Cardiac septum (tissue), 1 donor: ENCODE measurements at regions not wholly inside any gene's neighbourhood (a gene's known extent, or its start where the extent isn't known, plus 50 kb on each side); places are given as distances from the start of the nearest gene placed in this dataset.

ENCODE experiments used
- DNase-seq: peaks from one replicate; pipeline ENCODE4 v3.0.0-alpha.2; 2020; ENCODE audit warnings: low spot score
- intact Hi-C: fragments of 100-400 bp; cut with DNase I; formaldehyde crosslinking; loops from one replicate; pipeline ENCODE4 v1.14.0; 2022
- donor health status: DM: no; HTN: no; CAD: no.

DNA sequence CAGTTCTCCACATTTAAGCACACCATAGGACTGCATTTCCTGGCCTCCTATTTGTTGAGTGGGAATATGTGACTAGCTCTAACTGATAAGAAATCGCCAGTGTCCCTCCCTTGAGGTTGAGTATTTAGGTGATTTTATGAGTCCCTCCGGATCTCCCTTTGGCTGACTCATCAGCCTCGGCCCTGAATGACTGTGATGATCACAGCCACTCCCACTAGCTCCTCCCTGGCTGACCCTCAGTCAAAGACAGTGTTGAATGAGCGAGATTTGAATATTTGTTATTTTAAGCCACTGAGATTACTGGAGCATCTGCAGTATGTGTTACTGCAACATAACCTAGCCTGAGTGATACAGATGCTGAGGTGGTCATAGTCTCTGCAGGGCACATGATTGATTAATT, 515.3 kb downstream of the EPHB1 start:
- intact Hi-C loops = no loop called here
- no peak for DNase-seq

DNA sequence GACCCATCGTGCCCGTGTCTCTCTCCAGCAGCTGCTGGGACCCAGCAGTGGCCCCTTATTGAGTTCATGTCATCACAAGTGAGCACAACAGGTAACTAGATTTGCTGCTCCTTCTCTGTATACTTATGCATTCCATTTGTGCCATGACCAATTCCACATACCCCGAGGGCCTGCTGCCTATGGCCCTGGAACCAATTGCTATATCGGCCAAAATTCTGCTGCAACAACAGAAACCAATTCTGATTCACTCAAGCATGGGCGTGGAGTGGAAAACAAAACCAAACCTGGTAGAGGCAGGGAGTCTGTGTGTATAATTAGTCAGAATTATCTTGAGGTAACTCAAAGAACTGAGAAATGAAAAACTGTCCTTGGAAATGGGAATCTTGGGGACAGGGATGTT, 516.6 kb downstream of the EPHB1 start:
- intact Hi-C loops = no loop called here
- no peak for DNase-seq

DNA sequence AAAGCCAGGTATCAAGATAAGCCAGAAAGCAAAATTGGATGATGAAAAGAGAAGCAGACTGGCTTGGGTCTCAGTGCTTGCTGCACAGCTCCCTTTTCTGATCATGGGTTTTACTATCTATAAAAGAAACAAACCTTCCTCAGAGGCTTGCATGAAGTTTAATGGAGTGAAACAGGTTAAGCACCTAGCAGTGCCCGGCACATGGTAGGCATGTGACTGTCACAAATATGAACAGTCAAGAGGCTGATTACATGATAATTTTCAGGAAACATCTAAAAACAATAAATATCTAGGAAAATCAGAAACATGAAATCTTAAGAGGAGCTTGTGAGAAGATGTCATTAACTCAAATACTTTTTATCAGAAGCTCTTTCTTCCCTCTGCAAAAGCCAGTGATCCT, 519.2 kb downstream of the EPHB1 start:
- no peak for DNase-seq
- intact Hi-C loops = no loop called here

DNA sequence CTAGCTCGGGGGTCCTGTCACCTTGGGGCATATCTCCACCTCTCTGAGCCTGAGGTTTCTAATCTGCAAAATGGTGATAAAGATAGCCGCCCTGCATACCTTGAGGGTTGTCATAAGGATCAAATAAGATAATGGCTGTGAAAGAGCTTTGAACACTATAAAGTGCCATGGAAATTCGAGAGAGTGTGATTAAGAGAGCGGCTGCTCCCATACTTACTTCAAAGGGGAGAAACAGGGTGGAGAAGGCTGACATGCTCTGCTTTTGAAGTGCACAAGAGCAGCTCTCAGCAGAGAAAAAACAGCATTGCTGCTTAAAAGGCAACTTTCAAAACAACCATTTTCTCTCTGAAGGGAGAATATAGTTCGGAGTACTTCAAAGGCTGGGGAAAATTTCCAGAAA, 529.2 kb downstream of the EPHB1 start:
- no peak for DNase-seq
- intact Hi-C loops = no loop called here

DNA sequence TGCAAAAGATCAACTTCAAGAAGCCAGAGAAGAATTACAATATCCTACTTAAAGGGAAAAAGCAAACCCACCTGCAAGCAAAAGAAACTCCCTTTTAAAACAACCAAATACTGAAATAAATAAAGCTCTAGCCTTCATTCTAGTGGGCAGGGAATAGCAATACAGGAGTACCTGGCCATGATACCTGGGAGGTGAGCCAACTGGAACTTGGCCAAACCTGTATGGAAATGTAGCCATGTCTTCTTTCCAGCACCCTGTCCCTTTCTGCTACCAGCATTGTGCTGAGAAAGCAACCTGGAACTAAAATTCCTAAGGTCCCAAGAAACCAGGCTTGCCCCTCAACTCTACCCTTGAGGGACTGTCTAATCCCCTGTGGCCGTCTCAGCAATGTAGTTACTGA, 530.0 kb downstream of the EPHB1 start:
- no peak for DNase-seq
- intact Hi-C loops = no loop called here

DNA sequence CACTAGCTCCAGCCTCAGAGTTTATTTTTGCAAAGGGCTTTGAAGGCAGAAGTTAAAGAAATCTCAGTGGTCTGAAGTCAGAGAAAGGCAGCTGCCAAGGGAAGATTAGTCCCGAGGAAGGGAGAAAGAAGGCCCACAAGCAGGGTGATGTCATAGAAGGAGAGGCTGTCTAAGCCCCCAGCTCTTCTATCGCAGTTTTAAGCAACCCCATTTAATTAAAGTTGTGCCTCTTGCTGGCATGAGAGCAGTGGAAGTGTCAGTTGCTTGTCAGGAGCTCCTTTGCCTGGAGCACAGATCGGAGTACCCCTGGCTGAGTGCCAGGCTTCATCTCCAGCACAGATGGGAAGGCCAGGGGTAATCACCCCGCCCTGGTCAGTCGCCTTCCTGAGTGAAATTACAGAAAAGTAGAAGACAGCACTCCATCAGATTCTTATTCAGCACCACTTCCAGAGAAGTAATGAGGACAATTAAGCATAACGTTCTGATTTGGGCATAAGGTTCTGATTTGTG, 530.7 kb downstream of the EPHB1 start:
- DNase-seq = no peak
- intact Hi-C loops = no loop called here

DNA sequence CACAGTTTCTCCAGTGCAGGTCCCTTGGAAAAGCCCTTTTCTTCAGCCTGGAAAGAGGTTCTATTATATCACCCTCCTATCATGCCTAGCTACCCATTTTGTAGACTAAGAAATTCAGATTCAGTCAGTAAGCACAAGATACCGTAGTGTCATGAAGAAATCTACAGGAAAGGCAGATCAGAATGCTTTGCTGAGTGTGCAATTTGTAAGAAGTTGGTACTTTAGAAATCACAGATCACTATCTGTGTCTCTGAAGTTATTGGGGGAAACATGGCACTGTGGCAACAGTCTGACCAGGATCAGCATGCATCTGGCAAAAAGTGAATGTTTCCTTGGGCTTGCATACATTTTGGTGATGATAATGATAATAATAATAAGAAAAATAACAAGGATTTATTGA, 531.8 kb downstream of the EPHB1 start:
- DNase-seq = no peak
- intact Hi-C loops = no loop called here

DNA sequence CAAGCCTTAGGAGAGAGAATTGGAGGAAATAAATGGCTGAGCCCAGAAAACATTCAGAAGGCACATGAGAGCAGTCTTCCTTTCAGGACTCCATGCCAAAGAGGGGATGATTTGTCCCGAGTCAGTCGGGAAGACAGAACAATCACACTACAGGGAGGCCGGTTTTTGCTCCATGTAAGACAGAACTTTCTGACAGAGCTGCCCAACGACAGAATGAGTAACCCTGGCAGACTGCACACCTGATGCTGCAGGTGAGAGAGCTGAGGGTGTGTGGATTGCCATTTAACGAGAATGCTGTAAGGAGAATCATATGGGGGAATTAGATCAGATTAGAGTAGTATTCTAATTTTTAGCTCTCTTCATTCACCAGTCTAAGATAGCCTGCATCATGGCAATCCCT, 533.0 kb downstream of the EPHB1 start:
- no peak for DNase-seq
- intact Hi-C loops = no loop called here

DNA sequence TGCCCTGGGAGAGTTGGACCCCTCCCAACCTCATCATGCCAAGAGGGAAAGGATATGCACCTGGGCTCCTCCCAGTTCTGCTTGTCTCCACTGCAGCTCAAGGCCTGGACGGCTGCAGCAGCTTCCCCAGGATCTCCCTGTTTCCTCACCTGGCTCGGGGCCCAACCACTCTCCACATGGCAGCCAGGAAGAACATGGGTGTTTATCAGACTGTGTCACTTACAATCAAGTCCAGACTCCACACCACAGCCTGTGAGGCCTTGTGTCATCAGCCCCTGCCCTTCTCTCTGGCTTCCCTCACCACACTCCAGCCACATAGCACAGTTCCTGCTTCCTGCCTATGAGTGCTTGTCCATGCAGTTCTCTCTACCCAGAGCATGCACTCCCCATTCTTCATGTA, 534.4 kb downstream of the EPHB1 start:
- no peak for DNase-seq
- intact Hi-C loops = no loop called here

DNA sequence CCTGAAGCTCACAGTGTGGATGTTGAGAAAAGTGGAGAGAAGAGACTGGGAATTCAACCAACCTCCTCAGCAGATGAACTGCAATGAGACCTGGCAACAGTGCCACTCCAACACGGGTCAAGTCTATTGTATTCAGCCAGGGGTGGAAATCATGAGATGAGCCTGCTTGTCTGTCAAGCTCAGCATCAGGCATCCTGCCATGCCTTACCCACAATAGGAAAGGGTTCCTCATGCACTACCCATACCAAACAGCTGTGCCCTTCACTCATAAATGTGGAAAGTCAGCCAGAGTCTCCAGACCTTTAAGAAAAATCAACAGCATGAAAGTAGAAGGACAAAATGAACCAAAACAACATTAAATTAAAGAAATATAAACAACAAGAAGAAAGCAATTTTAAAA, 542.1 kb downstream of the EPHB1 start:
- intact Hi-C loops = no loop called here
- DNase-seq = no peak

DNA sequence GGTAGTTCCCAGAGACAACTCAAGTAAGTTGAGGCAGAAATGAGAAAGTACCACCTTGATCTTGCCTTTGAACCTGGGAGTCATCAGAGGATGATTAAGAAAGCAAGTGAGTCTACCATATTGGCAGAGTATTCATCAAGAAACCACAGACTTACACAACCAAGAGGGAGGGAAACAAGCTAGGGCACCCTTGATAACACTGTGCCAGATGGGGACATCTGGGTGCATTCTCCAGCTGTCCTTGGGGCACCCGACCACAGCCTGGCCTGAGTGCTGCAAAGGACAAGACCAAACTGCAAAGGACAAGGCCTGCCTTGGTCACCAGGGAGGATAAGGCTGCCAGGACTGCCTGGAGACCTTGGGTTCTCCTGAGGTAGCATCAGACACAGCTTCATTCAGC, 553.6 kb downstream of the EPHB1 start:
- intact Hi-C loops = no loop called here
- DNase-seq = no peak

DNA sequence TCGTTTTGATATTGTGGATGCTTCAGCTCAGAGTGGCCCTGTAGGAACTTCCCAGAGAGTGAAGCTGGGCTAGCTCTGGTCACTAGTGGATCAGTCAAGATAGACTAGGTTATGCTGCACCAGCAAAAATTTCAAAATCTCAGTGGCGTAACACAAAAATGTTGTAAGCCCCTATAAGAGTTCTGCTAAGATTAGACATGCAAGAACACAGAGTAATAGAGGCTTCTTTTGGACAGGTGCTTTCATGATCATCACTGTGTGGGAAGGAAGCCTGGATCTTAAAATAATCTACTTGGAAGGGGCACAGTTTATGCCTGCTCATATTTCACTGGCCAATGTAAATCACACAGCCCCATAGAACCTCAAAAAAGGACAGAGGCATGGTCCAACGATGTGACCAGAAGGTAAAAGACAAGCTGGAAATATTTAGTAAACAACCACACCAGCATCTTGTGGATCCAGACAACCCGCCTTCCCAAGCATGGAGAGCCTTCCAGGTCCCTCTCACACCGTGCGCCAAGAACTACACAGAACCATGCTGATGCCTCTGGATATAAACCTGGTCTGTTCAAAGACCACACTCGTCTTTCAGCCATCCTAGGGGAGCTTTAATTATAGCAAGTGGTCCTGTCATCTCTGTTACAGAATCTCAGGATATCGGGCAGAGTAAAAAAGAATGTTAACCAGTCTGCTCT, 554.3 kb downstream of the EPHB1 start:
- intact Hi-C loops = no loop called here
- DNase-seq = no peak

DNA sequence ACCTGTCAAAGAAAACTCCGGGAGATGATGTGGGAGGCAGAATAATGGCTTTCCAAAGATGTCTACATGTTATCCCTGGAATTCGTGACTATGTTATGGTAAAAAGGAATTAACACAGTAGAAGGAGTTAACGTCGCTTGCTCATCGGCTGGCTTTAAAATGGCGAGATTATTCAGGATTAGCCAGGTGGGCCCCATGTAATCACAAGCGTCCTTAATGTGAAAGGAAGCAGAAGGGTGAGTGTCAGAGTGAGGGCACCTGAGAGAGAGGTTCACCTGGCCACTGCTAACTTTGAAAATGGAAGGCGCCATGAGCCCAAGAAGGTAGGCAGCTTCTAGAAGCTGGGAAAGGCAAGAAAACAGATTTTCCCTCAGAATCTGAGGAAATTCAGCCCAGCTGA, 557.2 kb downstream of the EPHB1 start:
- intact Hi-C loops = no loop called here
- DNase-seq = no peak

DNA sequence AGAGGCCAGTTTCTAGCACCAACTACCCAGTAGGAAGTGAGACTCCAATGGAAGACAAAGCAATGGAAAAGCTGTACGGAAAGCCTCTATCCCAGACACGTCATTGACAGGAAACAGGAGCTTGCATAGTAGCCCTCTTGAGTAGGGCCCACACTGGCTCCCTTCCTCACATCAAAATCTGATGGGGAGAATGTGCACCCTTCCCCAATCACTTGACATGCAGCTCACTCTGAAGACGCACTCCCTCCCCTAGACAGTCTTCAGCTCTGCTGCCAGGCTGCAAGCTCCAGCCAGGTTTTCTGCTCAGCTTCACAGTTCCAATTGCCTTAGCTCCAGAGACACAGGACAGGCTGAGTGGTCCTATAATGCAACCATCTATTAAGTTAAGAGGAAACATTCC, 567.8 kb downstream of the EPHB1 start:
- no peak for DNase-seq
- intact Hi-C loops = no loop called here

DNA sequence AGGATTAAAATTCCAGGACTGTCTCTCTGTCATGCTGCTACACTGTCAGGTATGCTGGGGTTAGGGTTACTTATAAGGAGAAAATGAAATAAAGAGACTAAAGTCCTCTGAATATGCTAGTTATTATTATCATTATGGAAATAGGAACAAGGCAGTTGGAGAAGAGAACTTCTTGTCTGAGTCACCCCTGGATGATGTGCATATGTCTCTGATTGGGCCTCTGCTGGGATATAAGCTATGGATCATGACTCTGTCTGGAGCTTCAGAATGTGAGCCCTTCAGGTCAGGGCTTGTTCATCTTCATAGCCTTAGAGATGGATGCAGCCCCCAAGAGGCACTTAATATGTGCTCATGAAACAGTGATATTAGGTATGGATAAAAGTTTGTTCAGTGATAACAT, 569.6 kb downstream of the EPHB1 start:
- no peak for DNase-seq
- intact Hi-C loops = no loop called here

DNA sequence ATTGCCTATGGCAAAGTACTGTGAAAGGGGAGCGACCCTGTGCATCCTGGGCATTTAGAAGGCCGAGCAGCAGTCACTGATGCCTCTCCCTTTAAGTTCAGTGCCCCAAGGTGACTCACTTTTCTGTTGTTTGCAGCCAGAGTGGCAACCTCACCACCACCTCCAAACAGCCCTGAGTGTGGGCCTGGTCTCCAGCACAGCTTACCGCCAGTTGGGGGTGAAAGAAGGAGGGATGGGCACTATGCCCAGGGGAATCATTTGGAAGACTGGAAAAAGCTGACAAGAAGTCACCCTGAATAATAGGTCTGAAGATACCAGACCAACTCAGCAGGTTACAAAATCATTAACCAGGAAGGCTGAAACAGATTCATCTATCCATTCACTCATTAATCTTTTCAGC, 571.8 kb downstream of the EPHB1 start:
- no peak for DNase-seq
- intact Hi-C loops = no loop called here

DNA sequence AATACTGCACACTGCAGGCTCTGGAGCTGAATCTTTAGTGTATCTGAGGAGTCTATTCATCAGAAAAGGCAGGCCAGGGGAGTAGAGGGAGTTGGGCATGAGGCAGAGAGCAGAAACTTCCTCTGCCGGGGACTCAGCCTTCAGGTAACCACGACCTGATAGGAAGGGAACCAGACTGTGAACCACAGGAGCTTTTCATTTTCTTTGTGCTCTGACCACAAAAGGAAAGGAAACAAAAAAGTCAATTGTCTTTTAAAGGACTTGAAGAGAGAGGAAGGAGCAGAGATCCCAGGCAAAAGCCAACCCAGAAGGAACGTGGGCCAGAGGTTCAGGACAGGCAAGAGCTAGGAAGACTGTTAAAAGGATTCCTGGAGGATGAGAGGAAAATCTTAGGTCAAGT, 573.3 kb downstream of the EPHB1 start:
- DNase-seq = no peak
- intact Hi-C loops = no loop called here

DNA sequence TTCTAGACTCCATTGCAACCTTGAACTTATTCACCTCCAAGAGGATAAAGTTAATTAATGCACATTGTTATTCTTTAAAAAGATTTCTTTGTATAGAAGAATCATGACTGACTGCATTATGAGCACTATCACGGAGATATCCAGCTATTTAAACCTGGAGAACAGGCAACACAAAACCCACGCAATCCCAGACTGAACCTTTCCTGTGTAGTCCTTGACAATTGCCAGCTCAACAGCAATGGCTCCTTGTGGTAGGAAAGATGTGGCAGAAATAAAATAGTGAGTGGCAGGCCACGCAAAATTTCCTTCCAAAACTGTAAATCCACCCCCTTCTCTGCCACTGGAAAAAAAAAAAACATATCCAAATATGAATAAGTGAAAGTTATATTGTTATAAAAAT, 573.7 kb downstream of the EPHB1 start:
- no peak for DNase-seq
- intact Hi-C loops = no loop called here

DNA sequence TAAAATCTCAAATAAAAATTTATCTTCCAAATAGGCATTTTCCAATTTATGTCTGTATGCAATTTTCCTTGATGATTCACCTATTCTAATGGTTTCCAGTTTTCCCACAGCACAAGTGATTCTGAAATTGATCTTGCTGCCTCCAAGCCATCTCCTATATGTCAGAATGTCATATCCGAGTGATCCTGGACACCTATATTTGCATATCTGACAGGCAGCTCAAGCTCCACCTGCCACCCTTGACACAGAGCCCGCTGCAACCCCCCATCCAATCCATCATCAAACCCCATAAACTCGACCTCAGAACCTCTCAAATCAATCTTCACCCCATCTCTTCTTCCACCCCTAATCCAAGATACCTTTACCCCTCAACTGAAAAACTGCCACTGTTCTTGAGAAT, 579.5 kb downstream of the EPHB1 start:
- DNase-seq = no peak
- intact Hi-C loops = no loop called here

DNA sequence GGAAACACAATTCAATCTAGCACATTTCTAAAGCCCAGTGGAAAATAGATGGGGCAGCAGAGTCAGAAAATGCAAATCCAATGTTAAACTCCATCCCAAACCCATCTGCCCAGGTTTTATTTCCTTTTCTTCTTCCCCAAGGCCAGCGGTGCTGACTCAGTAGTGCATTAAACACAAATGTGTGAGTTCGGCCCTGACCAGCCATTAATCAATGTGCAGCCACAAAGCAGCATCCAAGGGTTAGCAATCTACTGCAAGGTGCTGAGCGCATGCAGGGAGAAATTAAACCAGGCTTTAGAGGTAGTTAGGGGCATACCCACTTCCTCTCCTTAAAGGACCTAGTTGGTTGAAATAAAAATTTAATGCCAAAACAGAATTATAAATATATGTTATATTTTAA, 583.3 kb upstream of the PPP2R3A start:
- intact Hi-C loops = no loop called here
- DNase-seq = no peak

DNA sequence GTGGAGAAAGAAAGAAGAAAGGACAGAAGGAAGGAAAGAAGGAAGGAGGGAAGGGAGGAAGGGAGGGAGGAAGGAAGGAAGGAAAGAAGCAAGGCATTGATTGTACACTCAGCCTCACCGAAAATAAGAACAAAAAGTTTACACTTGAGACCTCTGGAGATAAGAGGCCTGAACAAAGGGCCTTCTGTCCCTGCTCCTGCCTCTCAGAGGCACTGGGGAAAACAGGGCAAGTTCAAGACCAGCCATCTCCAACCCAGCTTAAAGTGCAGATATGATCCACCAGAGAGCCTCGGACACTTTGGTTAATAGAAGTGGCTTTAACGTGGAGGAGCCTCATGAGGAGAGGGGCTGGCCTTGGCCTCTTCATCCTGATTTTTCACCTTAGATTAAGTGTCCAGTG, 582.9 kb upstream of the PPP2R3A start:
- no peak for DNase-seq
- intact Hi-C loops = no loop called here

DNA sequence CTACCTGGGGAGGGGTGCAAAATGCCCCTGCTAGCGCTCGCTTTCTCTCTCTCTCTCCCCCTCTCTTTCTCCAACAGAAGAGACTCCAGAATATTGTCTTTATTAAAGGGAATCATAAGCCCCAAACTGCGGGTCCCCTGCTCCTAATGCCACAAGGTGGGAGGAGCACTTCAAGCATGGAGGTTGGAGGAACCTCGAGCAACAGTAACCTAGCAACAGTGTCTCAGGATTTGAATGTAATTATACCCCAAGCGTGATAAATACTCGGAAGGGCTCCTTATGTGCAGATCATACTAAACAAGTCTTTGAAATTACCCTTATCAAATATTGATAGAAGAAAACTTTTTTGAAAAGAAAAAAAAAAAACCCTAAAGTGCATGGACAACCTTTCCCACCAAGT, 582.2 kb upstream of the PPP2R3A start:
- DNase-seq = no peak
- intact Hi-C loops = no loop called here
